Fibroblast of lung (primary cell): ENCODE measurements at regions not wholly inside any gene's neighbourhood (a gene's known extent, or its start where the extent isn't known, plus 50 kb on each side); places are given as distances from the start of the nearest gene placed in this dataset.

Source experiments
- CTCF ChIP-seq, 2 donors: IDR thresholded peaks in 1 of 2; conservative IDR thresholded peaks in 1 of 2; 1 replicate in 1 of 2; 2 replicates in 1 of 2; pipeline ENCODE4 v1.5.1; 2011 to 2012; ENCODE audit warnings: low read length in 2 of 2, control low read depth in 1 of 2, inconsistent platforms in 1 of 2, low read depth in 1 of 2, mild to moderate bottlenecking in 1 of 2
- EZH2 ChIP-seq: IDR thresholded peaks from 2 replicates; pipeline ENCODE4 v1.5.1; 2012; ENCODE audit warnings: low read length, control low read depth, mild to moderate bottlenecking; ENCODE audit errors: missing control alignments

GRCh38 chr12:77746096-77746495 lies 84.6 kb upstream of the NAV3 start:
- no peak for TF ChIP-seq CTCF (conservative IDR thresholded peaks at IDR 0.05 in 1 of 2, IDR thresholded peaks at IDR 0.05 in 1 of 2; ENCODE audit: low read depth in 1 of 2, low read length in 2 of 2)
- TF ChIP-seq EZH2 = no peak
